Islet of Langerhans (tissue), 1 donor: ENCODE measurements at regions not wholly inside any gene's neighbourhood (a gene's known extent, or its start where the extent isn't known, plus 50 kb on each side); places are given as distances from the start of the nearest gene placed in this dataset.
"Not testable (repeated sequence)": the region's sequence is repeated elsewhere in the genome, so short reads cannot be mapped to it uniquely, and the experiment has no call there.

Source experiments
- FAIRE-seq: peaks from one replicate; lab custom pipeline; 2011; peaks lifted over from hg19 to GRCh38; lab: Jason Lieb, UNC

DNA sequence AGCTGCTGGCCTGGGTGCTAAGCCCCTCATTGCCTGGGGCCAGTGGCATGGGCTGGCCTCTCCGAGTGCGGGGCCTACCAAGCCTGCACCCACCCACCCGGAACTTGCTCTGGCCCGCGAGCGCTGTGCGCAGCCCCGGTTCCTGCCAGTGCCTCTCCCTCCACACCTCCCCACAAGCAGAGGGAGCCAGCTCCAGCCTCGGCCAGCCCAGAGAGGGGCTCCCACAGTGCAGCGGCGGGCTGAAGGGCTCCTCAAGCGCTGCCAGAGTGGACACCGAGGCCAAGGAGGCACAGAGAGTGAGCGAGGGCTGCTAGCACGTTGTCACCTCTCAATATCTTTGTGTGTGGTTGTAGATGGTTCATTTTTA is 74.8 kb upstream of the ATP1A1 start:
- FAIRE-seq = not testable (repeated sequence)

GRCh38 chr1:116298746-116299145 is 74.3 kb upstream of the ATP1A1 start:
- FAIRE-seq = no peak

- no peak for FAIRE-seq
Measured at GRCh38 chr1:116299248-116299647, 73.8 kb upstream of the ATP1A1 start.

- no peak for FAIRE-seq
Measured at GRCh38 chr1:116302281-116302680, 70.8 kb upstream of the ATP1A1 start.

DNA sequence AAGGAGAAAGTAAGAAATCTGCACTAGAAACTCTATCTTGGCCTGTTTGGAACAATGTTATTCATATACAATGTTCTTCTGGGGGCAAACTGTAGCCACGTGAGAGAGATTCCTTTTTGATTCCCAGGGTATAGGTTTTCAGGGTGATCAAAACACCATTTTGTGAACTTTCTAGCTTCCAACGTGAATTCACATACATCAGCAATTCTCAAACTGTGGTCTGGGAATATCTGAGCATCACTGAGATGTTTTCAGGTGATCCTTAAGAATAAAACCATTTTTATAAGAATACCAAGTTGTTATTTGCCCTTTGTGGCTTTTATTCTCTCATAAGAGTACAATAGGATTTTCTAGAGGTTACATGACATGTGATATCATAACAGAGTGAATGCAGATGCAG is 66.9 kb upstream of the ATP1A1 start:
- FAIRE-seq = no peak

- no peak for FAIRE-seq
Measured at GRCh38 chr1:116306840-116307442, 66.1 kb upstream of the ATP1A1 start.

GRCh38 chr1:116308276-116308675 is 64.8 kb upstream of the ATP1A1 start:
- FAIRE-seq = no peak

- no peak for FAIRE-seq
Measured at GRCh38 chr1:116309090-116309870, 63.8 kb upstream of the ATP1A1 start.

DNA sequence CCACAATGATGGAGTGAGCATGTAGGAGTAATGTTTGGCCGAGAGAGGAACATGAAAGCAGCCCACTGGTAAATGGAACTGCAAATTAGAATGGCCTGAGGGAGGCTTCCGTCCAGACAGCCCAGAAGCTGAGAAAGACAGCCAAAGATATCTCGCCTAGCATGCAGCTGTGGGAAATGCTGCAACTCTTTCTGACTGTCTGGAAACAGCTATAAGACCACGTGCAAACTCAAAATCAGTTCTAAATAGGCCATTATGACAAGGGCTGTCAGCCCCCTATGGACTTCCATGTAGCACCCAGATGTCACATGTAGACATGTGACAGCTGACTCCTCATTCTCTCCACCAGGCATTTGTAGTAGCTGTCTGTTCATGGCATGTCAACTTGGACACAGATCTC is 62.9 kb upstream of the ATP1A1 start:
- FAIRE-seq = no peak

- FAIRE-seq = no peak
Measured at GRCh38 chr1:116311193-116311592, 61.9 kb upstream of the ATP1A1 start.

GRCh38 chr1:116311756-116312680 is 61.0 kb upstream of the ATP1A1 start:
- no peak for FAIRE-seq

- no peak for FAIRE-seq
Measured at GRCh38 chr1:116312681-116313069, 60.4 kb upstream of the ATP1A1 start.

- FAIRE-seq = no peak
Measured at GRCh38 chr1:116313776-116314175, 59.3 kb upstream of the ATP1A1 start.

DNA sequence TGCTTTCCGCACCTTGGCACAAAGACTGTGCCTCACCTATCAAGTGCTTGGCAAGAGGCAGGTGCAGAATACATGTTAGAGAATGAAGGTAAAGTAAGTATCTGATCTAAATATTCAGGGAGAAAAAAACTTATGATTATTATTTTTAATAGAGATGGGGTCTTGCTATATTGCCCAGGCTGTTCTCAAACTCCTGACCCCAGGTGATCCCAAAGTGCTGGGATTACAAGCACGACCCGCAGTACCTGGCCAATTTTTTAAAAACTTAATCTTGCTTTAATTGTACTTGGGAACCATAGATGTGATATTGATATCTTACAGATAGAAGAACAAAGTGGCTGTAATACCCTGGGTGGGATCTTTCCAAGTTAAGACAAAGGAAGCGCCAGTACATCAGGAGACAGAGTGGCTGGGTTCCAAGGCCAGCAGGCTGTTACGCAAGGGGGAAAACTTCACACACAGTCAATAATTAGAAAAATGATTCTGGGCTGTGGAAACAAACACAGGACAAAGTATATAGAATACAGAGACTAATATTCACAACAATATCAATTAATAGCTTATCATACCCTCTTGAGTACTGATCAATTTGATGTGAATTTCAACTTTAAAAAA is 58.6 kb upstream of the ATP1A1 start:
- FAIRE-seq = no peak

GRCh38 chr1:116316373-116316772 is 56.7 kb upstream of the ATP1A1 start:
- no peak for FAIRE-seq

- FAIRE-seq = no peak
Measured at GRCh38 chr1:116318897-116319296, 54.1 kb upstream of the ATP1A1 start.

DNA sequence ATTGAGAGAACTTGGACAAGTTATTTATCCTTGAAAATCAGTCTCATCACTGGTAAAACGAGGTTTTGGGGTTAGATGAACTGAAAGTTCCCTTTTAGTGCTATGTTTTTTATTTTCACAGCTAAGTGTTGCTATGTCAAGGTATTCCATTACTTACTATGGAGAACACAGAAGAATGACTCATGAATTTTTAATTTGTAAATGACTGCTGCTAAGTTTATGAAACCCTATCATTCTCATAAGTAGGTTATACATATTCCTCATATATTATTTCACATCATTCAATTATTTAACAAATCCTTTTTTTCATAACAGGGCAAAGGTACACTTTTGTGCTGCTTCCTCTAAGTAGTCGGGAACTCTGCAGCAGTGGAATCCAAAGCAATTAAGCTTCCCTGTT is 52.2 kb upstream of the ATP1A1 start:
- FAIRE-seq = no peak

GRCh38 chr1:116321766-116322175 is 51.3 kb upstream of the ATP1A1 start:
- no peak for FAIRE-seq

DNA sequence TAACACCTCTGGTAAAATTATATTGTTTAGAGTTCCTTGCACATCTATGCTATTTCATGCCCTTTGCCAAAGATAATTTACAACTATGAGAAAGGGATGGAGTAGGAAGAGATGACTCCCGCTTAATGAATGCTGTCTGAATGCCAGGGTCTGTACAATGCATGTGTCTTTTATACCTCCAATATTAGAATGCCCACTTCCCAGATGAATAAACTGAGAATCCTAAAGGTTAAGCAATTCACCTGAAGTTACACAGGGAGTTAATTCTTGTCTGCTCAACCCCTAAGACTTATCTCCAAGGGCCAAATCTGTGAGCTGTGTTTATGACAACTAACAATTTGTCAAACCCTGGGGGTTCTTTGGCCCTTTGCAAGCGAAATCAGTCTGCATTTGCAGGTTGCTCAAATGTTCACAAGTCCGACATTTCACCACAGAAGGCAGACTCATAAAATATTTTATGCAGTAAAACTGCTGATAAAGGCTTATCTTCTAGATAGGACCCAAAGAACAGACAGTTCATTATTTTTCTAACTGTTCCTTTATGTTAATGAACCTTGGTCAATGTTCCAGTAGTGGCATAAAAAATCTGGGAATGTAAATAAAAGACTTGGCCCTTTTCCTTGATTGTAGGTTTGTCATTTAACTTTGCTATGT is 50.2 kb upstream of the ATP1A1 start:
- FAIRE-seq = no peak
